DND-41 (cell line): ENCODE measurements at regions not wholly inside any gene's neighbourhood (a gene's known extent, or its start where the extent isn't known, plus 50 kb on each side); places are given as distances from the start of the nearest gene placed in this dataset.

Source experiments
- ATAC-seq: fragments of 200-7000 bp; cut with Tn5 transposase; 3 replicates; pipeline ENCODE4 v1.9.1; 2021; ENCODE audit warnings: low read depth; ENCODE audit not compliant: insufficient read depth
- DNase-seq: peaks from one replicate; pipeline ENCODE4 v3.0.0-alpha.2; 2020
- H2AFZ ChIP-seq: 2 replicates; pipeline ENCODE4 v1.6.0; 2012; ENCODE audit warnings: low read depth, low read length
- H3K27ac ChIP-seq: 2 replicates; pipeline ENCODE4 v1.5.1; 2012; ENCODE audit warnings: low read length, inconsistent platforms
- H3K27me3 ChIP-seq: fragments of 200-600 bp; sonication (generic); 2 replicates; pipeline ENCODE4 v1.6.0; 2012; ENCODE audit warnings: low read length, mild to moderate bottlenecking, inconsistent platforms; ENCODE audit not compliant: insufficient read depth, poor library complexity
- H3K36me3 ChIP-seq: 2 replicates; pipeline ENCODE4 v1.5.1; 2012; ENCODE audit warnings: low read length, inconsistent platforms; ENCODE audit not compliant: insufficient read depth
- H3K4me1 ChIP-seq: 2 replicates; pipeline ENCODE4 v1.5.1; 2012; ENCODE audit warnings: mild to moderate bottlenecking, low read length; ENCODE audit not compliant: insufficient read depth
- H3K4me2 ChIP-seq: 2 replicates; pipeline ENCODE4 v1.6.0; 2012; ENCODE audit warnings: mild to moderate bottlenecking, moderate library complexity, low read length, inconsistent platforms; ENCODE audit not compliant: insufficient read depth
- H3K4me3 ChIP-seq, 2 experiments: fragments of 200-600 bp in 1 of 2; shearing (Covaris generic) in 1 of 2; 2 replicates each; pipeline ENCODE4 v1.5.1; 2012 to 2016; ENCODE audit warnings: inconsistent platforms in 2 of 2, low read length in 2 of 2, mild to moderate bottlenecking in 2 of 2, low read depth in 1 of 2, moderate library complexity in 1 of 2
- H3K79me2 ChIP-seq: 2 replicates; pipeline ENCODE4 v1.6.0; 2012; ENCODE audit warnings: low read length, inconsistent platforms; ENCODE audit not compliant: insufficient read depth
- H3K9ac ChIP-seq: 2 replicates; pipeline ENCODE4 v1.6.0; 2012; ENCODE audit warnings: low read depth, mild to moderate bottlenecking, inconsistent platforms, low read length, moderate library complexity
- H3K9me3 ChIP-seq: 2 replicates; pipeline ENCODE4 v1.5.1; 2012; ENCODE audit warnings: low read length, moderate library complexity, mild to moderate bottlenecking, inconsistent platforms; ENCODE audit not compliant: insufficient read depth, severe bottlenecking
- H4K20me1 ChIP-seq: 2 replicates; pipeline ENCODE4 v1.6.0; 2012; ENCODE audit warnings: low read length; ENCODE audit not compliant: insufficient read depth
- EZH2 ChIP-seq: IDR thresholded peaks from 3 replicates; pipeline ENCODE4 v1.6.1; 2012; ENCODE audit warnings: borderline replicate concordance, low read depth, mild to moderate bottlenecking, moderate library complexity, low read length, inconsistent platforms; ENCODE audit not compliant: severe bottlenecking
- TF ChIP-seq, protein P1 (sequence below): IDR thresholded peaks from 2 replicates; pipeline ENCODE4 v1.5.1; 2012; ENCODE audit warnings: borderline replicate concordance, low read length, moderate library complexity, mild to moderate bottlenecking; ENCODE audit not compliant: poor library complexity, severe bottlenecking; ENCODE audit errors: extremely low read depth

DNA sequence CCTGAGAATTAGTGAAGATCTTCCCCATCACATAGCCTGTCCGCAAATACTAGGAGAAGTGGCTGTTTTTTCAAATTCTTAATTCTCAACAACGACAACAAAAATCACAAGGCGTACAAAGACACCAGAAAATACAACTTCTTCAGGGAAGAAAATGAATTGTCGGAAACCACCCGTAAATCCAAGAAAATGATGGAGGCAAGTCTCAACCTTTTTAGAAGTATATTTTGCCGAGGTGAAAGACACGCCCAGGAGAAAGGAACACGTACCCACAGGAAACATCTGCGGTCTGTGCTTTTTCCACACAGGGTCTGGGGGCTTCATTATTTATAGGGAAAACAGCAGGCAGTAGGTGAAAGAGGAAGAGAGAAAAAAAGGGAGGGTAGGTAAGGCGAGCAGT lies 223.9 kb upstream of the GGTLC1 start:
- Histone ChIP-seq H4K20me1 (no peaks in the 10 kb centered on the region), H3K4me2 (no peak overlapping the region), H3K9me3 (peaks cover 2% of the 10 kb centered on the region), H3K4me1 (no peaks in the 10 kb centered on the region), H3K27ac (no peak overlapping the region), H2AFZ (no peak overlapping the region), H3K27me3 (no peaks in the 10 kb centered on the region), H3K36me3 (no peaks in the 10 kb centered on the region), H3K4me3 (no peak overlapping the region), H3K79me2 (no peaks in the 10 kb centered on the region), H3K9ac (no peak overlapping the region)
- no peak for TF ChIP-seq EZH2
- TF ChIP-seq, protein P1, sequence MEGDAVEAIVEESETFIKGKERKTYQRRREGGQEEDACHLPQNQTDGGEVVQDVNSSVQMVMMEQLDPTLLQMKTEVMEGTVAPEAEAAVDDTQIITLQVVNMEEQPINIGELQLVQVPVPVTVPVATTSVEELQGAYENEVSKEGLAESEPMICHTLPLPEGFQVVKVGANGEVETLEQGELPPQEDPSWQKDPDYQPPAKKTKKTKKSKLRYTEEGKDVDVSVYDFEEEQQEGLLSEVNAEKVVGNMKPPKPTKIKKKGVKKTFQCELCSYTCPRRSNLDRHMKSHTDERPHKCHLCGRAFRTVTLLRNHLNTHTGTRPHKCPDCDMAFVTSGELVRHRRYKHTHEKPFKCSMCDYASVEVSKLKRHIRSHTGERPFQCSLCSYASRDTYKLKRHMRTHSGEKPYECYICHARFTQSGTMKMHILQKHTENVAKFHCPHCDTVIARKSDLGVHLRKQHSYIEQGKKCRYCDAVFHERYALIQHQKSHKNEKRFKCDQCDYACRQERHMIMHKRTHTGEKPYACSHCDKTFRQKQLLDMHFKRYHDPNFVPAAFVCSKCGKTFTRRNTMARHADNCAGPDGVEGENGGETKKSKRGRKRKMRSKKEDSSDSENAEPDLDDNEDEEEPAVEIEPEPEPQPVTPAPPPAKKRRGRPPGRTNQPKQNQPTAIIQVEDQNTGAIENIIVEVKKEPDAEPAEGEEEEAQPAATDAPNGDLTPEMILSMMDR = no peak
- no peak for ATAC-seq
- no peak for DNase-seq

DNA sequence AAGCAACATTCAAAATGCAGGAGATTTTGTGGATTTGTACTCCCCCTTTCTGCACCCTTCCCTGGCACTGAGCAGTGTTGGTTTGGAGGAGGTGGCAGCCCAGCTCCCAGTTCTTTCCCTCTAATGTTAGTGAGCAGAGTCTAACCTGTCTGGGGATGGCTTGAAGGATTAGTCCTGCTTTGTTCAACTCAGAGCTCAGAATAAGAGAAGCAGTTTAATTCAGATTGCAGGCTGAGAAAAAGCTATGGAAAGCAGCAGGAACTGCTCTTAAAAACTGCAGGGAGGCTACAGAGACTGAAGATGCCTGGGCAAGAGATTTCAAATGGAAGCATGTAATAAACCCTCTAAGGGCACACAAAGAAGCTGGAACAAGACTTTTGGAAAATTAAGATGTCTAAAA lies 223.4 kb upstream of the GGTLC1 start:
- Histone ChIP-seq H3K9ac (no peak overlapping the region), H3K27me3 (no peaks in the 10 kb centered on the region), H4K20me1 (no peaks in the 10 kb centered on the region), H3K4me3 (no peak overlapping the region), H3K4me1 (no peaks in the 10 kb centered on the region), H3K27ac (no peak overlapping the region), H3K9me3 (peaks cover 1% of the 10 kb centered on the region), H2AFZ (peak overlapping the region; percentile 21; the same call in 1 of the 2 replicates), H3K36me3 (no peaks in the 10 kb centered on the region), H3K4me2 (no peak overlapping the region), H3K79me2 (no peaks in the 10 kb centered on the region)
- no peak for ATAC-seq
- DNase-seq = no peak
- TF ChIP-seq, protein P1 = no peak
- no peak for TF ChIP-seq EZH2

DNA sequence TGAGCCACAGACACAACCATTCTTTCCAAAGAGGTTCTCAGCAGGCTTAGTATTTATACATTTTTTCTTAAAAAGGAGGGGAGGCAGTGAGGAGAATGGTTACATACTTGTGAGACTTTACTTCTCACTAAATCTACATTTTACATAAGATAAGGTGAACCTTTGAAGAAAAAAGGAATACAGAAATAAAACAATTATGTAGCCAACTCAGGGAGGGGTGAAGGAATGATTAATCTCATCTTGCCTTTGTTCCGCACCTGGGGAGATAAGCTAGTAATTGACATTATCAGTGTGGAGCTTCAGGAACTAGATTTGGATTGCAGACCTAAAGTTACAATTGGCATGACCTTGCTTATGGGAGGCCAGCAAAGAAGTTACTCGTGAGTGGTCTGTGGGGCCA lies 221.8 kb upstream of the GGTLC1 start:
- H3K79me2 ChIP-seq = no peaks in the 10 kb centered on the region
- H3K4me1 ChIP-seq = peaks cover 4% of the 10 kb centered on the region; the same call in 1 of the 2 replicates
- ATAC-seq (no peak), DNase-seq (no peak)
- no peaks in the 10 kb centered on the region for H3K9me3 ChIP-seq
- H3K9ac ChIP-seq = no peak overlapping the region
- no peaks in the 10 kb centered on the region for H3K36me3 ChIP-seq
- H3K27ac ChIP-seq = no peak overlapping the region
- H3K4me2 ChIP-seq = no peak overlapping the region
- H3K27me3 ChIP-seq = no peaks in the 10 kb centered on the region
- no peaks in the 10 kb centered on the region for H4K20me1 ChIP-seq
- no peak overlapping the region for H2AFZ ChIP-seq
- TF ChIP-seq EZH2 = no peak
- TF ChIP-seq, protein P1 = no peak
- no peak overlapping the region for H3K4me3 ChIP-seq

DNA sequence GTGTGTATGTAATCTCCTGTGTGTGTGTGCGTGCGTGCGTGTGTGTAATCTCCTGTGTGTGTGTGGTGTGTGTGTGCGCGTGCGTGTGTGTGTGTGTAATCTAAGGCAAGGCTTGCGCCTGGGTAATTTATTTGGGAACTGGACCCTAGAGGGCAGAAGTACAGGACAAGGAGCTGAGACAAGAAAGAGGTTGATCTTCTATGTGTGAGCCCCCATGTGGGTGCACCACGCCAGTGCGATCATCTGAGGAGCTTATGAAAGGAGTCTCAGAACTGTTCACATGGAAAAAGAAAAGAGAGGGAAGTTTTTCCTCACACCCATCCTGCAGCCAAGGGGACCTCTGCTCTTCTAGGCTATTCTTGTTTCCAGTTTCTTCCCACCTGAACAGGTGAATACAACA lies 220.1 kb upstream of the GGTLC1 start:
- H3K4me1 ChIP-seq = peaks cover 6% of the 10 kb centered on the region; the same call in 1 of the 2 replicates
- no peak overlapping the region for H3K9ac ChIP-seq
- H2AFZ ChIP-seq = no peak overlapping the region; the same call in 1 of the 2 replicates
- no peak overlapping the region for H3K4me3 ChIP-seq
- TF ChIP-seq, protein P1 = peak; percentile 64
- no peak for TF ChIP-seq EZH2
- H3K79me2 ChIP-seq = no peaks in the 10 kb centered on the region
- no peaks in the 10 kb centered on the region for H4K20me1 ChIP-seq
- H3K36me3 ChIP-seq = no peaks in the 10 kb centered on the region
- no peak overlapping the region for H3K27ac ChIP-seq
- DNase-seq = peak; percentile 40
- H3K27me3 ChIP-seq = no peaks in the 10 kb centered on the region
- no peaks in the 10 kb centered on the region for H3K9me3 ChIP-seq
- peak; percentile 55; the same call in 1 of the 3 replicates for ATAC-seq
- H3K4me2 ChIP-seq = no peak overlapping the region
